GM19452 (cell line): ENCODE measurements at regions not wholly inside any gene's neighbourhood (a gene's known extent, or its start where the extent isn't known, plus 50 kb on each side); places are given as distances from the start of the nearest gene placed in this dataset.
"Not testable (repeated sequence)": the region's sequence is repeated elsewhere in the genome, so short reads cannot be mapped to it uniquely, and the experiment has no call there.

ENCODE experiments used
- ATAC-seq: cut with Tn5 transposase; IDR thresholded peaks from one replicate; pipeline ENCODE4 v1.9.1; 2021; ENCODE audit not compliant: unreplicated experiment

GRCh38 chr7:131865911-131866310, 309.5 kb upstream of the PODXL start:
- ATAC-seq = no peak

- no peak for ATAC-seq
Observed at GRCh38 chr7:131861620-131862346, 305.4 kb upstream of the PODXL start.

GRCh38 chr7:131859147-131859821, 302.9 kb upstream of the PODXL start:
- ATAC-seq = peak; percentile 69

DNA sequence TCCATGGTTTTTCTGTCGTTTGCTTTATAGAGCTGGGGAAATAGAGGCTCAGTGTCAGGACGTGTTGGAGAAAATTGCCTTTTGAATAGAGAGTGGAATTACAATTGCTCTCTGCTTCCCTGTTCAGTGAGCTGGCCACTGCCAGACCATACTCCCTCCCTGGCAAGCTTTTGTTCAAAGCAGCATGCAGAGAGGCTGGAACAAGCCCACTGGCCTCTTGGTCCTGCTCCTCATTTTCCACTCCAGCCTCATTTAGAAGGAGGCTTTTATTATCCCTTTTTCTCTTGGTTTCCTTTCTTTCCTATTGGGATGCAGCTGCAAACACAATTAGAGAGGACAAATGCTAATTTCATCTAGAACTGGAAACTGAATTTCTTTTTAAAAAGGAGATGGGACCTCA, 302.2 kb upstream of the PODXL start:
- ATAC-seq = no peak

DNA sequence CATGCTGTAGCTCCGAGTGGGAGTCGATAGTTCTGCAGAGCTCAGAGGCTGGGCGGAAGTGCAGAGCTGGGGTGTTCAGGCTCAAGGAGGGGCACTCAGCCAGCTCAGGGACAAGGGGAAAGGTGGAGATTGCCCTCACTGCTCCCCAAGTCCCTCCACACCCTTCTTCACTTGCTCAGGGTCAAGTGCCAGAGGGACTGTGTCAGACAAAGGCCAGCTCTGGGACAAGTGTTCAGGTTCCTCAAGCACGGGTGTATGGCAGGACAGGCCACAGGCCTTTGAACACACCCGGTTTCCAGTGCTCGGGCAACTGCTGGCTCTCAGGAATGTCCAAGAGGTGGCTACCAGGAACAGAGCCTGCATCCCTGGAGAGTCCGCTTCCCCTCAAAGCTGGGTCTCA, 293.0 kb upstream of the PODXL start:
- no peak for ATAC-seq

DNA sequence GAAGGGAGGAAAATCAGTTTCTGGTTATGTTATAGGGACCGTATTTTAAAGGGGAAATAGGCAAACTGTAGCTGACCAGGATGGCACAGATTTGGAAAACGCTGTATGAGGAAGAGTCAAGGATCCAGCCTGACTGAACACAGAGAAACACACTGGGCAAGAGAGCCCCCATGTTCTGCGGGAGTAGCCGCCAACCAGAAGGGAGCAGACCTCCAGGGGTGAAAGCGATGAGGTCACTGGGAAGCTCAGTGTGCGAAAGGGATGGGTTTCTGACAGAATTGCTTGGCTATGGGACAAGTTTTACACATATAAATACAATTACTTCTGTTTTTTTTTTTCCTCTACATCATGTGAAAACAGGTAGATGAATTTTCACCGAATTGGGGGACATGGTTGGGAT, 291.6 kb upstream of the PODXL start:
- ATAC-seq = no peak

DNA sequence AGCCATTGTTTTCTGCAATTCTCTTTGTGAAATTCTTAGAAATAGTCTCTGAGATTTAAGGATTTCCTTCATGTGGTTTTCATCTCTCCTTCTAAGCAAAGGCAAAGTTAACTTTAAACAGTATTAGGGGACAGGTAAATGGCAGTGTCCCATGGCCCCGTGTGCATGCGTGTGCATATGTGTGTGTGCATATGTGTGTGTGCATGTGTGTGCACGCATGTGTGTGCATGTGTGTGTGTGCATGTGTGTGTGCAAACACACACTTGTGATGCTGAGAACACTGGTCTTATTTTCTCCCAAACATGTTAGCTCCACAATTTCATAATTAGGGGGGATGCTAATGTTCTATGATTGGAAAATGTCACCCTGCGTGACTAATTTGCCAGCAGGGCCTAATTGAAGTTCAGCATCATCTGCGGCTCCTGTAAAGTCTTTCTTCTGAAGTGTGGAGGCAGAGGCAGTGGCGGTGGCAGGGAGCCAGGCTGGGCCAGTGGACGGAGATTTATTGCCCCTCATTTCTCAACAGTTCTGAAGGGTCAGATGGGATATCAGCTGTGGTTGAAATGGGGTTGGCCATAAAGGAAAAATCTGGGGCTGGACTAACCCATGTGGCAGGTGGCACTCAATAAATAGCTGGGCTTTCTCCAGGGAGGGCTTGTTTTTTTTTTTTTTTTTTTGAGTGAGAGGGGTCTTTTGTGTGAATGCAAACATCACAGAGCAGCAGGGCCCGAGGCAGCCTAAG, 289.3 kb upstream of the PODXL start:
- no peak for ATAC-seq

DNA sequence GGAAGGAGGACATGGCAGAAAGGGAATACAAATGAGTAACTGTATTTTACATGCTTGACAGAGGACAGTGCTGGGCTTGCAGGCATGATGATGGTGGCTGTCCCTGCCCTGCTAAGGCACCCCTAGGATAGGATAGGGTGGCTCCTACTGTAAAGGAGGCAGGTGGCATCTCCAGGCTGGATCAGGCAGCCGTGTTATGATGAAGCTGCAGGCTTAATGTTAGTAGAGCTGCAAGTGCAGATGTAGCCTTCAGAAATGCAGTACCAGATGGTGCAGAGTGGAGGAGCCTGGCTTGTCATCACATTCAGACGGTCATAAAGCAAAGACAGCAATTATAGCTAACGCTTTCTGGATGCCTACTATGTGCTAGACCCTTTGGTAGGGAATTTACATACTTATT, 287.9 kb upstream of the PODXL start:
- ATAC-seq = no peak

GRCh38 chr7:131843898-131844331, 287.5 kb upstream of the PODXL start:
- ATAC-seq = no peak

DNA sequence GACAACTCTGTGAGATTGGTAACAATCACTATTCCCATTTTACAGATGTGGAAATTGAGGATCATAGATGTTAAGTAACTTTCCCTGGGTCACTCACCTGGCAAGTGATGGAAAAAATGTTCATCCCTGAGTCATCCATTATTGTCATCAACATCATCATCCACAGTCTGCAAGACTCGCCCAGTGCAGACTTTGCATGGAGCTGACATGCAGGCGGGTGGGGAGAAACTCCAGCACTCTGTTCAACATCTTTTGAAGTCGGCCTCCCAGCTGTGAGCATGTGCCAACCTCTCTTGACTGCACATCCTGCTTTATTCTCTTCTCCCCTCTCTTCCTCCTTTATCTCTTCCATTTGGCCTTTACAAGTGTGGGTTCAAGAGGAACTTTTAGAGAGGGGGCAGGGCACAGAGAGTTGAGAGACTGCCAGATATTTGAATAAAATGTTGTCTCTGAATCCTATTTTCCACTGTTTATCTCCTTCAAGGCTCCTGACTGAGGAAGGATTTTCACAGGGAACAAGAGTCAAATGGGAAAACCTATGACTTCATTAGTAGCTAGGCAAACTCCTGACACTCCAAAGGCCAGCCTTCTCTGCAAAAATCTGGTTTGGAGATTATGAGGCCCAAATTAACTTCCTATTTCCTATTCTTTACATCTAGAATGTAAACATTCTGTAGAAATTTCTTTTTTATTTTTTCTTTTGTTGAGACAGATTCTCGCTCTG, 283.7 kb upstream of the PODXL start:
- no peak for ATAC-seq

GRCh38 chr7:131836733-131837132, 280.3 kb upstream of the PODXL start:
- ATAC-seq = no peak

GRCh38 chr7:131835141-131835540, 278.7 kb upstream of the PODXL start:
- no peak for ATAC-seq

GRCh38 chr7:131830681-131831080, 274.3 kb upstream of the PODXL start:
- ATAC-seq = no peak

DNA sequence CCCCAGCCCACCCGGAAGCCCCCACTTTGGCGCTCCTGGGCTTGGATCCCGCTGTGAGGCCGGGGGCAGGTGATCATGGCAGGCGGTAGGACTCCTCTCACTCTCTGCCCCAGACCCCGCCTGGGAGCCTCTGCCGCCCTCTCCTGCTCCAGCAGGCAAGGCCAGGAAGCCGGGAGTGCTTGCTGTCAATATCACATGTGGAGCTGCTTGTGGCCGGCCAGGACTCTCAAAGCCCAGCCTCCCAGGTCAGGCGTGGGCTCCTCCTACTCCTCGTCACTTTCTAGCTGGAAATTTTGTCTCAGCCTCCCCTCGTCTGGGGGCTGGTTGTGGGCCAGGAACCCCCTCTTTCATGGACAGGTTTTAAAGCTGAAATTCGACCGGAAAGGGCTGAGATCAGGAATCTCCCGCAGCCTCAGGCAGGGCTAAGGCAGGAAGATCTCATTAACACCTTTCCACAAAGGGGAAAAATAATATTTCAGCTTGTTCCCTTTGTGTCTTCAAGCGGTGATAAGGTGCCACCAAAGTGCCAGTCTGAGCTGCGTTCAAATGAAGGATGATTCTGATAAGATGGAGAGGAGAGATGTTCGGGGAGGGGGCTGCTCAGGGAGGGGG, 273.6 kb upstream of the PODXL start:
- no peak for ATAC-seq

DNA sequence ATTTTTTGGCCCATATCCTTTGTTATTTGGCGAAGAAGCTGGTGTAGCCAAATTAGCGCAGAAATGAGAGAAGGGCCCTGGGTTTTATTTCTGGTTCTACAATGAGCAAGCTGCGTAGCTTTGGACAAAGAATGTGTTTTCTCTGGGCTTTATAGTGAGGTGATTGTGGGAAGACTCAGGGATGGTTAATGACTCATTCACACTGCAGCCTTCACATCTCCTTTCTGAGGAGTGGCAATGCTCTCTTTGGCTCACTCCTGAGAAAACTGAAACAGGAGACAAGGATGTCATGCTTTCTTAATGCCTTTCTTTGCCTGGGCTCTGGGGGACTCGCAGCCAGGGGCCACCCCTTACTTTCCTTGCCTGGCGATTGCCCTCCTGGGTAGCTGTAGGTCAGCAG, 271.0 kb upstream of the PODXL start:
- no peak for ATAC-seq

GRCh38 chr7:131826960-131827359, 270.5 kb upstream of the PODXL start:
- ATAC-seq = no peak

GRCh38 chr7:131823961-131824440, 267.6 kb upstream of the PODXL start:
- ATAC-seq = not testable (repeated sequence)

DNA sequence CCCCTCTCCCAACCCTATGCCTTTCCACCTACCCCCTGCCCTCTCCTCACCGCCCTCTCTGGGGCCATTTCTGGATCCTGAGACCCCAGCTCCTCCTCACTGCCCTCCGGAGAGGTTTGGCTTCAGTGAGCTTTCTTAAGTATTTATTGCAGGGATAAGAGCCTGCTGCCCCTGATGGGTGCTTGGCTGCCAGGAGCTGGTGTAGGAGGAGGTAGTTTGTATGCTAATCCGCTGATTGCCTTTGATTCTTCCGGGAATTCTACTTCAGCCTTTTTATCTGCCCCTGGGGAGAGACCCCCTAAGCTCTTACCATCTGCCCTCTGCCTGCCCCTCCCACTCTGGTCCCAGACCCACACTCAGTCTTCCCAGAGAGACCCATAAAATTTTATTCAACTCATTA, 263.5 kb upstream of the PODXL start:
- no peak for ATAC-seq

- no peak for ATAC-seq
Observed at GRCh38 chr7:131816391-131817007, 260.1 kb upstream of the PODXL start.

DNA sequence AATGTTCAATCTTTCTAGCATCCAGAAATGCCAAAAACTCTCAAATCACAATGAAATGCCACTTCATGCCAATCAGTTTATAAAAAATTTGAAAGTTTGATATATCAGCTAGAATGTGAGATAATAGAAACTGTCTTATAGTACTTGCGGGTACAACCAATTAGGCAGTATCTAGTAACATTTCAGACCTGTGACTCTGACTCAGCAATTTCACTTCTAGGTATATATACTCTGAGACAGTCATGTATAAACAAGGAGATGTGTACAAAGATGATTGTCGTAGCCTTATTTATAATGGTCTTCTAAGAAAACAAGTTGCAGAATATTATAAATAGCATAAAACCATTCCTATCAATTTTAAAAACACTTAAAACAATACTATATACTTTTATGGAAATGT, 252.3 kb upstream of the PODXL start:
- no peak for ATAC-seq
